NCI-H2196 treated with DMSO at 0.1 percent for 48 hours (cell line): ENCODE measurements at regions not wholly inside any gene's neighbourhood (a gene's known extent, or its start where the extent isn't known, plus 50 kb on each side); places are given as distances from the start of the nearest gene placed in this dataset.
"Not testable (repeated sequence)": the region's sequence is repeated elsewhere in the genome, so short reads cannot be mapped to it uniquely, and the experiment has no call there.

Experiments used
- DNase-seq: peaks from one replicate; lab custom pipeline; 2025; ENCODE audit not compliant: unreplicated experiment; lab: John Stamatoyannopoulos, UW

DNA sequence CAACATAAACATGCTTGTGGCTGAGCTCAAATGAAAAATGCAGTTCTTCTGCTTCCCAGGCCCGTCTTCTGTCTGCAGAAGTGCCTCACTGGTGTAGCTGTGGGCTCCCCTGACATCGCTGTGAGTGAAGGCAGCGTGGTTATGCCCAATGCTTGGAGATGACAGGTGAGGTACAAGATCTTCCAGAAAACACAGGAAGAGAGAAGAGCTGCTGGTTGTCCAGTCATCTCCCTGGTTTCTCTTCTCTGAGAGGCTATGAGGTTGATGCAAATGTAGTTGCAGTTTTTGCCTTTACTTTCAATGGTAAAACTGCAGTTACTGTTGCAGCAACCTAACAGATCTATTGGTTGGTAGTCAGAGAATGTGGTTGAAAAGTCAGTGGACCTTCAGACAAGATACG is 223.6 kb downstream of the GATA3 start:
- DNase-seq = no peak

GRCh38 chr10:8279598-8279997 is 225.1 kb downstream of the GATA3 start:
- DNase-seq = no peak

DNA sequence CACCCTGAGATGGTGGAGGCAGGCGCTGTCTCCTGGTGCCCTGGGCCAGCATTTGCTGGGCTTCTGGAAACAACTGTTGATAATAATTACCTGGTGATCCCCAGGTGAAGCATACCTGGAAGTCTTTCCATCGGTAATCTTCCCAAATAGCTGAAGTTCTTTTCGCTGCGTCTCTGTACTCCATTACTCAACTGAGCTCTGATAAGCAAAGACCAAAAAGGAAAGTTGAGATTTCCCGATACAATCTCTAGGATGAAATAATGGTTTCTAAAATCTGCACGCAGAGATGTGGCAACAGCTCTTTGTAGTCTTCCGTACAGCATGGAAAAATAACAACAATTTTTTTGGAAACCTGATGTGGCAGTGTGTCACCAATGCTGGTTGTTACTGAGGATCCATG is 226.5 kb downstream of the GATA3 start:
- no peak for DNase-seq

DNA sequence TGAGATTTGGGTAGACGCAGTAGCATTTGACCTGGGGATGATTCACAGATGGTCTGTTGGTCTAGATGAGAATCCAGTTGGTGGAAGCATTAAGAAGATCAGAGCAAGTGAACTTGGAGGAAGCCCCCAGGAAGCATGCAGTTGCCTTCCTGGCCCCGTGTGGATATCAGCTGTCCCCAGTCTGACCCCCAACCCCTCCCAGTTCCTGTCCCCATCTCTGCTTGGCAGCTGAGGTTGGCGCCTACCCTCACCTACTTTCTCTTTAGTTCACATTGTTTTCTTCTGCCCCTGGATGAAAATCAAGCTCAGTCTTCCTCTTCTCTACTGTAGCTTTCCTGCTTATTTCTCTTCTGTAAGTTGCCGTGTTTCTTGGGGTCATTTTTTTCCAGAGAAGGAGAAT is 227.9 kb downstream of the GATA3 start:
- DNase-seq = no peak

DNA sequence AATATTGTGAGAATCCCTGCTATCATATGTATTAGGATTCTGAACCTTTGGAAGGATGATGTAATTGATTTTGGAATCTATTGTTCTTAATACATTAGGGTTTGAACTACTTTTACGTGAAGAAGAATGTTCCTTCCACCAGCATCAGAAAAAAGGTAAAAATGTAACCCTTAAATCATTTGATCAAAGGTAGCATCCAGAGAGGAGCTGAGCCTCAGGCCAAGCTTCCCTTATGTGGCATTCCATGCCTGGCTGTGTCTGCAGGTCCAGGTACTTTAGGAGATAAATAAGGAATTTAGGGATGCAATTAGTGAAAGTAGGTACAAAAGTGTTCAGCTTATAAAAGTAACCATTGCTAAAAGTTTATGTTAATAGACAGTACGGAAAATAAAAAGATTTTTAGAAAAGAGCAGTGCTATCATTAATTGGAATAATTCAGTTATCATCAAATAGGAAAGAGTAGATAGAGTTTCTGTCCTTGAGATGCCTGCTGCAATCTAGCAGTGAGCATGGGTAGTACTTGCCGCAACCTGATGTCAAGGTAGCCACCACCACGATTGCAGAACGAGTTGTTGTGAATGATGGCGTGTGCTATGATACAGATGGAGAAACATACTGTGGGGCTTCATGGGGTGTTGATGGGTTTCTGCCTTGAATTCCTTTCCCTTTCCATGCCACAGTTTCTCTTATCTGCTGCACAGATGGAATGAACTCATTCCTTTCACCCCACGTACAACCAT is 228.8 kb downstream of the GATA3 start:
- no peak for DNase-seq

GRCh38 chr10:8283986-8284385 is 229.5 kb downstream of the GATA3 start:
- DNase-seq = no peak

DNA sequence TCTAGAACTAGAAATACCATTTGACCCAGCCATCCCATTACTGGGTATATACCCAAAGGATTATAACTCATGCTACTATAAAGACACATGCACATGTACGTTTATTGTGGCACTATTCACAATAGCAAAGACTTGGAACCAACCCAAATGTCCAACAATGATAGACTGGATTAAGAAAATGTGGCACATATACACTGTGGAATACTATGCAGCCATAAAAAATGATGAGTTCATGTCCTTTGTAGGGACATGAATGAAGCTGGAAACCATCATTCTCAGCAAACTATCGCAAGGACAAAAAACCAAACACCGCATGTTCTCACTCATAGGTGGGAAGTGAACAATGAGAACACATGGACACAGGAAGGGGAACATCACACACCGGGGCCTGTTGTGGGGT is 231.5 kb downstream of the GATA3 start:
- not testable (repeated sequence) for DNase-seq

GRCh38 chr10:8288600-8288999 is 234.1 kb downstream of the GATA3 start:
- DNase-seq = no peak

- DNase-seq = no peak
These were observed 234.9 kb downstream of the GATA3 start for GRCh38 chr10:8289186-8289924.

- no peak for DNase-seq
These were observed 240.3 kb downstream of the GATA3 start for GRCh38 chr10:8294779-8295178.

DNA sequence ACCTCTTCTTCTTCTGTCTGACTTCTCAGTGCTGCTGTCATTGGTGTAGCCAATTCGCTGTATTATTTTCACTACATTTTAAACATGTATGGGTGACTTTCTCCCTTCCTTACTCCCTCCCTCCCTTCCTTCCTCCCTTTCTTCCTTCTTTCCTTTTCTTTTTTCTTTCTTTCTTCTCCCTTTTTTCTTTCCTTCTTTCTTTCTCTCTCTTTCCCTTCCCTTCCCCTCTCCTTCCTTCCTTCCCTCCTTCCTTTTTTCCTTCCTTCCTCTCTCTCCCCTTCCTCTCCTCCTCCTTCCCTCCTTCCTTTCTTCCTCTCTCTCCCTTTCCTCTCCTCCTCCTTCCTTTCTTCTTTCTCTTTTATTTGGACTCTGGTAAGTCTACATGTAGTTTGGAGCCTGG is 240.8 kb downstream of the GATA3 start:
- no peak for DNase-seq

GRCh38 chr10:8296090-8296733 is 241.7 kb downstream of the GATA3 start:
- no peak for DNase-seq

DNA sequence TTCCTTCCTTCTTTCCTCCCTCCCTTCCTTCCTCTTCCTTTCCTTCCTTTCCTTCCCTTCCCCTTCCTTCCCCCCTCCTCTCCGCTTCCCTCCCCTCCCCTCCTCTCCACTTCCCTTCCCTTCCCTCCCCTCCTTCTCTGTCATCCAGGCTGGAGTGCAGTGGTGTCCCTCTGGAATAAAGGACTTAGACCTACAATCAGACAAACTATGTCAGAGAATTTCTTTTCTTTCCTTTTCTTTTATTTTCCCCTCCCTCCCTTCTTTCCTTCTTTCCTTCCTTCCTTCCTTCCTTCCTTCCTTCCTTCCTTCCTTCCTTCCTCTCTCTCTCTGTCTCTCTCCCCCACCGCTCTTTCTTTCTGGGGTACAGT is 242.2 kb downstream of the GATA3 start:
- no peak for DNase-seq

GRCh38 chr10:8297107-8297506 is 242.6 kb downstream of the GATA3 start:
- no peak for DNase-seq

GRCh38 chr10:8297959-8298358 is 243.5 kb downstream of the GATA3 start:
- no peak for DNase-seq

DNA sequence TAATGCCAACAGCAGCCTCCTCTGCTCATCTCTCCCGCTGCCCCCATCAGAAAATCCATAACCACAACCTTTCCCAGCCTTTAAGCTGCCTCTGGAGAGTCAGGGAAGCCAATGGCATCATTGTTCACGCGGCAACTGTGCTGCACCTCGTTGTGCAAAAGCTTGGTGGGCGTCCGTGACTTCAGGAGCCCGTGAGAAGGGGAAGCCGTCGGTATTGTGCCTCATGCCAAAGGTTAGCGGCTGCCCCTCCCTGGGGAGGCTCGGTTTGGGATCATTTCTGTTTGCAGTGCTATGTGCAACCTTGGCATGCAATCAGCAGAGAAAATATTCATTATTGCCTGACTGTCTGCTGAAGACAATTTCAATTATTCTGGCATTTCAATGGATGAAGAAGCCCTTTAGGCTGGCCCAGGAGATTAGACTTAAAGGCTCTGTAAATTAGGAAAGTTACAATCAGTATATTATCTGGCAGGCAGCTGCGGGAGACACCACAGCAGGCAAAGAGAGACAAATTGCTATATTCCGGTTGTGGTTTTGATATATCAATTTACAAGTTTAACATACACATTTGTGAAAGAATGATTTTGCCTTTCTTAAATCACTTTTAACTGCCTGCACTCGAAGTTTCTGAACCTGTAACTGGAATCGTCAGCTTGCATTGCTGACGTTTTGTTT is 244.5 kb downstream of the GATA3 start:
- DNase-seq = no peak

- no peak for DNase-seq
These were observed 246.4 kb downstream of the GATA3 start for GRCh38 chr10:8300925-8301324.

- no peak for DNase-seq
These were observed 246.8 kb downstream of the GATA3 start for GRCh38 chr10:8301333-8301732.

DNA sequence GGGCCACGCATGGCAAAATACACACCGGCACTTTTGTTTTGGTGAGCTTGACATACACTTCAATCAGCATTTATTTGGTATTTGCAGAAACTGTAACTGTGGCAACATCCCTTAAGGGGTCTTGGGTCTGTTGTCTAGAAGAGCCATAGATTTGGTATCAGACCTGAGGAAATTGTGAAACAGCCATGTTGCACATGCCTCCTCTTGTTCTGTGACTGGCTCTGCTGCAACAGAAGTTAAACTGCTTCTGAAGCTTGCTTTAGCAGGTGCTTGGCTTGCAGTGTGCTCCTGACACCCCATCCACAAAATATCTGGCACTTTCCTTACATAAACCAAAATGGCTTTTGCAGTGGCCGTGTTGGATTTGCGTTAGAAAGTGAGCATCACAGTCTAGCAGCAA is 247.3 kb downstream of the GATA3 start:
- DNase-seq = no peak

GRCh38 chr10:8302565-8302964 is 248.1 kb downstream of the GATA3 start:
- no peak for DNase-seq

GRCh38 chr10:8304861-8305260 is 250.4 kb downstream of the GATA3 start:
- DNase-seq = no peak
